ENCODE measurements at regions not wholly inside any gene's neighbourhood (a gene's known extent, or its start where the extent isn't known, plus 50 kb on each side); places are given as distances from the start of the nearest gene placed in this dataset.
"Not testable (repeated sequence)": the region's sequence is repeated elsewhere in the genome, so short reads cannot be mapped to it uniquely, and the experiment has no call there.

- DNase-seq = no peak
These were observed 157.5 kb downstream of the ZFP36L2 start for GRCh38 chr2:43068631-43069517.

- DNase-seq = no peak
These were observed 158.3 kb downstream of the ZFP36L2 start for GRCh38 chr2:43068041-43068533.

- no peak for DNase-seq
These were observed 159.0 kb downstream of the ZFP36L2 start for GRCh38 chr2:43067254-43068040.

- DNase-seq = not testable (repeated sequence)
These were observed 159.7 kb downstream of the ZFP36L2 start for GRCh38 chr2:43066541-43067253.

- no peak for DNase-seq
These were observed 160.5 kb downstream of the ZFP36L2 start for GRCh38 chr2:43065871-43066270.

GRCh38 chr2:43065036-43065435, 161.4 kb downstream of the ZFP36L2 start:
- no peak for DNase-seq

GRCh38 chr2:43063096-43063495, 163.3 kb downstream of the ZFP36L2 start:
- DNase-seq = not testable (repeated sequence)

- DNase-seq = no peak
These were observed 164.3 kb downstream of the ZFP36L2 start for GRCh38 chr2:43062058-43062457.

- no peak for DNase-seq
These were observed 165.9 kb downstream of the ZFP36L2 start for GRCh38 chr2:43060390-43061016.

- DNase-seq = peak; percentile 82
These were observed 167.1 kb downstream of the ZFP36L2 start for GRCh38 chr2:43059183-43059897.

GRCh38 chr2:43058726-43059110, 167.7 kb downstream of the ZFP36L2 start:
- no peak for DNase-seq

- no peak for DNase-seq
These were observed 168.4 kb downstream of the ZFP36L2 start for GRCh38 chr2:43057742-43058725.

GRCh38 chr2:43057026-43057741, 169.2 kb downstream of the ZFP36L2 start:
- DNase-seq = no peak

GRCh38 chr2:43055985-43056384, 170.4 kb downstream of the ZFP36L2 start:
- no peak for DNase-seq

GRCh38 chr2:43055086-43055912, 171.1 kb downstream of the ZFP36L2 start:
- no peak for DNase-seq

GRCh38 chr2:43054367-43054766, 172.0 kb downstream of the ZFP36L2 start:
- DNase-seq = no peak

- DNase-seq = no peak
These were observed 173.5 kb downstream of the ZFP36L2 start for GRCh38 chr2:43052944-43053306.

GRCh38 chr2:43052204-43052943, 174.0 kb downstream of the ZFP36L2 start:
- no peak for DNase-seq
